ENCODE measurements at regions not wholly inside any gene's neighbourhood (a gene's known extent, or its start where the extent isn't known, plus 50 kb on each side); places are given as distances from the start of the nearest gene placed in this dataset.

DNA sequence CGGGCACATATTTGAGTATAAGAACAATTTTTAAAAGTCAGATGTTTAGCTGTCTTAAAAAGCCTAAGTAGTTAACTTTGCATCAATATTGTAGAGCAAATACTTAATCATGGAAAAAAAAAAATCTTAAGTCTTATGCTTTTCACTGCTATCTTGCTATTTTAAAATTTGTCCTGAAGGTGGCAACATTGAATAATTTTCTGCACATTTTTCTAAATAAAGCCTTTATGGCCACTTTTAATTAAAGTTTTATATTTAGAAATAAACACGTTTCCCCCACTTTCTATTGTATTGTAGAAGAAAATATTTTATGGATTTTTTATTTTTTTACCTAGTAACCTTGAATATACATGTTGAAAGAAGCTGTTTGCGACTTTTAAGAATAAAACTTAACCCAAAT, 198.8 kb downstream of the AMY1C start:
- TF ChIP-seq, protein P1, sequence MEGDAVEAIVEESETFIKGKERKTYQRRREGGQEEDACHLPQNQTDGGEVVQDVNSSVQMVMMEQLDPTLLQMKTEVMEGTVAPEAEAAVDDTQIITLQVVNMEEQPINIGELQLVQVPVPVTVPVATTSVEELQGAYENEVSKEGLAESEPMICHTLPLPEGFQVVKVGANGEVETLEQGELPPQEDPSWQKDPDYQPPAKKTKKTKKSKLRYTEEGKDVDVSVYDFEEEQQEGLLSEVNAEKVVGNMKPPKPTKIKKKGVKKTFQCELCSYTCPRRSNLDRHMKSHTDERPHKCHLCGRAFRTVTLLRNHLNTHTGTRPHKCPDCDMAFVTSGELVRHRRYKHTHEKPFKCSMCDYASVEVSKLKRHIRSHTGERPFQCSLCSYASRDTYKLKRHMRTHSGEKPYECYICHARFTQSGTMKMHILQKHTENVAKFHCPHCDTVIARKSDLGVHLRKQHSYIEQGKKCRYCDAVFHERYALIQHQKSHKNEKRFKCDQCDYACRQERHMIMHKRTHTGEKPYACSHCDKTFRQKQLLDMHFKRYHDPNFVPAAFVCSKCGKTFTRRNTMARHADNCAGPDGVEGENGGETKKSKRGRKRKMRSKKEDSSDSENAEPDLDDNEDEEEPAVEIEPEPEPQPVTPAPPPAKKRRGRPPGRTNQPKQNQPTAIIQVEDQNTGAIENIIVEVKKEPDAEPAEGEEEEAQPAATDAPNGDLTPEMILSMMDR (IDR thresholded peaks at IDR 0.05; ENCODE audit: borderline replicate concordance, extremely low read depth, low read length, poor library complexity, severe bottlenecking) = peak; percentile 46
- no peak for TF ChIP-seq EZH2 (IDR thresholded peaks at IDR 0.05; ENCODE audit: borderline replicate concordance, low read depth, low read length, severe bottlenecking)
